ENCODE measurements at regions not wholly inside any gene's neighbourhood (a gene's known extent, or its start where the extent isn't known, plus 50 kb on each side); places are given as distances from the start of the nearest gene placed in this dataset.

GRCh38 chr2:167386694-167387093 is 498.4 kb downstream of the XIRP2 start:
- ATAC-seq (ENCODE audit: low read depth): no peak
- POLR2A ChIA-PET: no interaction called here
- Histone ChIP-seq H3K4me1 (ENCODE audit: control insufficient read depth in 2 of 2, insufficient read depth in 2 of 2, low read length in 2 of 2) (no peaks in the 10 kb centered on the region), H3K9me3 (ENCODE audit: control extremely low read depth in 1 of 3, control insufficient read depth in 2 of 3, insufficient read depth in 1 of 3, low read length in 2 of 3) (no peaks in the 10 kb centered on the region), H3K9ac (ENCODE audit: low read length) (no peak overlapping the region), H3K4me2 (replicated peaks; ENCODE audit: low read depth, low read length, poor library complexity, severe bottlenecking) (no peak overlapping the region), H3K27me3 (replicated peaks in 1 of 4; ENCODE audit: control extremely low read depth in 1 of 4, control insufficient read depth in 3 of 4, insufficient read depth in 4 of 4, low read length in 3 of 4) (no peaks in the 10 kb centered on the region), H3K27ac (ENCODE audit: low read length in 2 of 2) (no peak overlapping the region), H4K20me1 (ENCODE audit: control insufficient read depth, insufficient read depth, low read length, poor library complexity, severe bottlenecking) (no peaks in the 10 kb centered on the region), H2AFZ (ENCODE audit: insufficient read depth, low read depth, low read length, poor library complexity, severe bottlenecking) (no peak overlapping the region), H3K4me3 (ENCODE audit: control extremely low read depth in 1 of 5, extremely low read depth in 1 of 5, insufficient read depth in 1 of 5, low read depth in 2 of 5, low read length in 4 of 5) (no peak overlapping the region), H3K36me3 (replicated peaks in 1 of 2; ENCODE audit: control extremely low read depth in 1 of 2, control insufficient read depth in 1 of 2, extremely low read depth in 1 of 2, insufficient read depth in 2 of 2, low read length in 1 of 2) (no peaks in the 10 kb centered on the region), H3K79me2 (ENCODE audit: control insufficient read depth, insufficient read depth, low read length) (no peaks in the 10 kb centered on the region)
- intact Hi-C loops (cut with micrococcal nuclease): no loop called here
- no CpG with 5 or more reads among the region's 4 CpGs for WGBS (ENCODE audit: insufficient coverage)
- CTCF ChIA-PET: no interaction called here
- Mint-ChIP-seq H3K4me1 (no peaks in the 10 kb centered on the region), H3K9me3 (ENCODE audit: insufficient read depth) (no peaks in the 10 kb centered on the region), H3K27ac (no peak overlapping the region), H3K27me3 (no peaks in the 10 kb centered on the region), H3K4me3 (no peak overlapping the region)
- DNase-seq: no peak
- TF ChIP-seq CTCF (IDR thresholded peaks at IDR 0.05): no peak
- no peak for TF ChIP-seq EZH2 (IDR thresholded peaks at IDR 0.05; ENCODE audit: borderline replicate concordance, insufficient read depth, low read depth, low read length, poor library complexity, severe bottlenecking)

GRCh38 chr2:167383610-167384194 is 495.4 kb downstream of the XIRP2 start:
- Histone ChIP-seq H3K4me2 (replicated peaks; ENCODE audit: low read depth, low read length, poor library complexity, severe bottlenecking) (no peak overlapping the region), H3K9me3 (ENCODE audit: control extremely low read depth in 1 of 3, control insufficient read depth in 2 of 3, insufficient read depth in 1 of 3, low read length in 2 of 3) (peaks cover 0 to 7% (median 0%) of the 10 kb centered on the region in 3 donors), H3K27me3 (replicated peaks in 1 of 4; ENCODE audit: control extremely low read depth in 1 of 4, control insufficient read depth in 3 of 4, insufficient read depth in 4 of 4, low read length in 3 of 4) (no peaks in the 10 kb centered on the region), H3K4me1 (ENCODE audit: control insufficient read depth in 2 of 2, insufficient read depth in 2 of 2, low read length in 2 of 2) (no peaks in the 10 kb centered on the region), H3K4me3 (ENCODE audit: control extremely low read depth in 1 of 5, extremely low read depth in 1 of 5, insufficient read depth in 1 of 5, low read depth in 2 of 5, low read length in 4 of 5) (no peak overlapping the region), H2AFZ (ENCODE audit: insufficient read depth, low read depth, low read length, poor library complexity, severe bottlenecking) (no peak overlapping the region), H3K36me3 (replicated peaks in 1 of 2; ENCODE audit: control extremely low read depth in 1 of 2, control insufficient read depth in 1 of 2, extremely low read depth in 1 of 2, insufficient read depth in 2 of 2, low read length in 1 of 2) (no peaks in the 10 kb centered on the region), H3K27ac (ENCODE audit: low read length in 2 of 2) (no peak overlapping the region), H4K20me1 (ENCODE audit: control insufficient read depth, insufficient read depth, low read length, poor library complexity, severe bottlenecking) (no peaks in the 10 kb centered on the region), H3K79me2 (ENCODE audit: control insufficient read depth, insufficient read depth, low read length) (no peaks in the 10 kb centered on the region), H3K9ac (ENCODE audit: low read length) (no peak overlapping the region)
- ChIA-PET POLR2A (no interaction called here), CTCF (no interaction called here)
- no peak overlapping the region for H3K4me3 Mint-ChIP-seq
- no peaks in the 10 kb centered on the region for H3K27me3 Mint-ChIP-seq
- DNase-seq (no peak), ATAC-seq (ENCODE audit: low read depth) (no peak)
- WGBS (ENCODE audit: insufficient coverage): no CpG with 5 or more reads among the region's 8 CpGs
- no peaks in the 10 kb centered on the region for H3K4me1 Mint-ChIP-seq
- H3K27ac Mint-ChIP-seq: no peak overlapping the region
- no peak for TF ChIP-seq EZH2 (IDR thresholded peaks at IDR 0.05; ENCODE audit: borderline replicate concordance, insufficient read depth, low read depth, low read length, poor library complexity, severe bottlenecking)
- no peak for TF ChIP-seq CTCF (IDR thresholded peaks at IDR 0.05)
- H3K9me3 Mint-ChIP-seq (ENCODE audit: insufficient read depth): no peaks in the 10 kb centered on the region
- intact Hi-C loops (cut with micrococcal nuclease): no loop called here
